Rectal smooth muscle tissue (tissue), 1 donor: ENCODE measurements at regions not wholly inside any gene's neighbourhood (a gene's known extent, or its start where the extent isn't known, plus 50 kb on each side); places are given as distances from the start of the nearest gene placed in this dataset.
"Not testable (repeated sequence)": the region's sequence is repeated elsewhere in the genome, so short reads cannot be mapped to it uniquely, and the experiment has no call there.

Experiments used
- H3K27ac ChIP-seq: one replicate; pipeline ENCODE4 v1.7.0; 2013; ENCODE audit warnings: low read depth, low read length, inconsistent platforms
- H3K27me3 ChIP-seq: one replicate; pipeline ENCODE4 v1.7.0; 2013; ENCODE audit warnings: low read length; ENCODE audit not compliant: control insufficient read depth, insufficient read depth
- H3K36me3 ChIP-seq: one replicate; pipeline ENCODE4 v1.7.0; 2013; ENCODE audit warnings: low read length; ENCODE audit not compliant: control insufficient read depth, insufficient read depth
- H3K4me1 ChIP-seq: one replicate; pipeline ENCODE4 v1.7.0; 2013; ENCODE audit warnings: low read length; ENCODE audit not compliant: control insufficient read depth, insufficient read depth
- H3K4me3 ChIP-seq: one replicate; pipeline ENCODE4 v1.7.0; 2013; ENCODE audit warnings: low read length
- H3K9ac ChIP-seq: one replicate; pipeline ENCODE4 v1.7.0; 2013; ENCODE audit warnings: low read length

- no peaks in the 10 kb centered on the region for H3K27me3 ChIP-seq
- no peak overlapping the region for H3K27ac ChIP-seq
- no peak overlapping the region for H3K4me3 ChIP-seq
- no peaks in the 10 kb centered on the region for H3K36me3 ChIP-seq
- peaks cover 7% of the 10 kb centered on the region for H3K4me1 ChIP-seq
- no peak overlapping the region for H3K9ac ChIP-seq
Observed at GRCh38 chr14:89550821-89551220, 133.8 kb upstream of the FOXN3 start.

GRCh38 chr14:89549381-89550125 lies 132.5 kb upstream of the FOXN3 start:
- H3K27ac ChIP-seq: no peak overlapping the region
- H3K27me3 ChIP-seq: no peaks in the 10 kb centered on the region
- no peaks in the 10 kb centered on the region for H3K36me3 ChIP-seq
- H3K4me1 ChIP-seq: peaks cover 7% of the 10 kb centered on the region
- no peak overlapping the region for H3K4me3 ChIP-seq
- H3K9ac ChIP-seq: no peak overlapping the region

GRCh38 chr14:89547047-89547446 lies 130.0 kb upstream of the FOXN3 start:
- not testable (repeated sequence) for H3K4me1 ChIP-seq, H3K4me3 ChIP-seq, H3K27me3 ChIP-seq, H3K27ac ChIP-seq, H3K36me3 ChIP-seq, H3K9ac ChIP-seq

GRCh38 chr14:89544636-89545301 lies 127.7 kb upstream of the FOXN3 start:
- Histone ChIP-seq H3K4me1 (no peaks in the 10 kb centered on the region), H3K27ac (no peak overlapping the region), H3K9ac (no peak overlapping the region), H3K36me3 (no peaks in the 10 kb centered on the region), H3K4me3 (no peak overlapping the region), H3K27me3 (no peaks in the 10 kb centered on the region)

GRCh38 chr14:89543425-89543790 lies 126.4 kb upstream of the FOXN3 start:
- Histone ChIP-seq H3K27me3 (no peaks in the 10 kb centered on the region), H3K4me3 (no peak overlapping the region), H3K4me1 (no peaks in the 10 kb centered on the region), H3K9ac (no peak overlapping the region), H3K27ac (no peak overlapping the region), H3K36me3 (no peaks in the 10 kb centered on the region)

GRCh38 chr14:89542786-89543424 lies 125.9 kb upstream of the FOXN3 start:
- H3K27ac ChIP-seq: no peak overlapping the region
- H3K4me3 ChIP-seq: no peak overlapping the region
- no peak overlapping the region for H3K9ac ChIP-seq
- H3K36me3 ChIP-seq: no peaks in the 10 kb centered on the region
- H3K4me1 ChIP-seq: no peaks in the 10 kb centered on the region
- no peaks in the 10 kb centered on the region for H3K27me3 ChIP-seq

- Histone ChIP-seq H3K27ac (no peak overlapping the region), H3K36me3 (no peaks in the 10 kb centered on the region), H3K4me1 (no peaks in the 10 kb centered on the region), H3K27me3 (no peaks in the 10 kb centered on the region), H3K4me3 (no peak overlapping the region), H3K9ac (no peak overlapping the region)
Observed at GRCh38 chr14:89540830-89541470, 123.9 kb upstream of the FOXN3 start.

- Histone ChIP-seq H3K27ac (no peak overlapping the region), H3K9ac (no peak overlapping the region), H3K4me1 (no peaks in the 10 kb centered on the region), H3K4me3 (no peak overlapping the region), H3K36me3 (no peaks in the 10 kb centered on the region), H3K27me3 (no peaks in the 10 kb centered on the region)
Observed at GRCh38 chr14:89540009-89540829, 123.2 kb upstream of the FOXN3 start.

GRCh38 chr14:89537911-89538310 lies 120.9 kb upstream of the FOXN3 start:
- no peak overlapping the region for H3K27ac ChIP-seq
- no peak overlapping the region for H3K9ac ChIP-seq
- no peak overlapping the region for H3K4me3 ChIP-seq
- no peaks in the 10 kb centered on the region for H3K36me3 ChIP-seq
- H3K4me1 ChIP-seq: no peaks in the 10 kb centered on the region
- no peaks in the 10 kb centered on the region for H3K27me3 ChIP-seq

- Histone ChIP-seq H3K9ac (no peak overlapping the region), H3K27ac (no peak overlapping the region), H3K36me3 (no peaks in the 10 kb centered on the region), H3K4me1 (no peaks in the 10 kb centered on the region), H3K4me3 (no peak overlapping the region), H3K27me3 (no peaks in the 10 kb centered on the region)
Observed at GRCh38 chr14:89534902-89535685, 118.1 kb upstream of the FOXN3 start.

GRCh38 chr14:89533766-89534165 lies 116.7 kb upstream of the FOXN3 start:
- Histone ChIP-seq H3K4me1 (no peaks in the 10 kb centered on the region), H3K4me3 (no peak overlapping the region), H3K9ac (no peak overlapping the region), H3K36me3 (no peaks in the 10 kb centered on the region), H3K27me3 (no peaks in the 10 kb centered on the region), H3K27ac (no peak overlapping the region)
